DMS53 treated with DMSO at 0.1 percent for 48 hours (cell line): ENCODE measurements at regions not wholly inside any gene's neighbourhood (a gene's known extent, or its start where the extent isn't known, plus 50 kb on each side); places are given as distances from the start of the nearest gene placed in this dataset.

ENCODE experiments used
- DNase-seq: peaks from one replicate; lab custom pipeline; 2025; ENCODE audit not compliant: unreplicated experiment; lab: John Stamatoyannopoulos, UW

- DNase-seq: no peak
These were observed 52.5 kb upstream of the PITX2 start for GRCh38 chr4:110675426-110675825.

GRCh38 chr4:110676241-110676640 lies 53.4 kb upstream of the PITX2 start:
- DNase-seq: no peak

DNA sequence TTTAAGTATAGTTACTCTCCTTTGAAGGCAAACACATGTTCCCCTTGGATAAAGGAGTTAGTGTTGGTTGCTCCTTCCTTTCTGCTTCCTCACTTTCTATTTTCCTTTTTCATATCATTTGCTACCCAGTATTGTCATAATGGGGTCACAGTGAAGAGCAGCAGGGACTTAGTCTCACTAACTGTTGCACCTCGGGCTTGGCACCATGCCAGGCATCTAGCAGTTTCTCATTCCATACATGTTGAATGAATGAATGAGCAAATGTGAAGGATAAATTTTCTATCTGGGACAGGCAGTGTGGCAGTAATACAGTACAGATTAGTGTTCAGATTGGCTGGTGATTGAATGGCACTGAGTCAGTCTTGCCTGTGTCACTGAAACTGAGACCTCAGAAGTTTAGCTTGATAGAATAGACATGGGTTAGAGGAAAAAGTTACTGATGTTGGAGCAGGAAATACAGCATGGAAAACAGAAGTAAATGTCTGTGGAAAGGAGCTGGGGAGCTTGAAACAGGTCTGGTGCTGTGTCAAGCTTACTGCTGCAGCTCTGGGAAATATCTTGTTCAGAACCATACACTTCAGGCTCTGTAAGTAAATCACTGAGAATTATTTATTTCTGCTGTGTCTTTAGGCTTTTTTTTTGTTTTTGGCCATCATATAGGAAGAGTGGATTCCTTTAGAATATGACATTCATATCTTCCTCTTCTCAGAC lies 55.8 kb upstream of the PITX2 start:
- DNase-seq: no peak

- no peak for DNase-seq
These were observed 57.4 kb upstream of the PITX2 start for GRCh38 chr4:110680265-110680664.

DNA sequence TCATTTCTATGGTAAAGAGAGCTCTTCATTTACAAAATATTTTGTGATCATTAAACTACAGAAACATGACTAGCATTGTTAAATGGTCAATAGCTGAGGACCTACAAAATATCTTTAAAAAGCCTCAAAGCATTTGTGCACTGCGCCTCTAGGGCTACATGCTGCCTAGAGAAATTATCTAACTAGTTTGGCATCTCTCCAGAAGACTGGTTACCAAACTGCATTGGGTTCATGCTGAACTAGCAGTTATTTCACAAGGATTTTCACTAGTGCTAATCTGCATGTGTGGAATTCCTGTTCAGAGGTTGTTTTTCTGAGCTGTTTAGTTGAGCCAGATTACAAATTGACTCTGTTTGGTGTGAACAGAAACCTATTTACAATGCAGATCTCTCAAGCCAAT lies 58.5 kb upstream of the PITX2 start:
- DNase-seq: no peak

DNA sequence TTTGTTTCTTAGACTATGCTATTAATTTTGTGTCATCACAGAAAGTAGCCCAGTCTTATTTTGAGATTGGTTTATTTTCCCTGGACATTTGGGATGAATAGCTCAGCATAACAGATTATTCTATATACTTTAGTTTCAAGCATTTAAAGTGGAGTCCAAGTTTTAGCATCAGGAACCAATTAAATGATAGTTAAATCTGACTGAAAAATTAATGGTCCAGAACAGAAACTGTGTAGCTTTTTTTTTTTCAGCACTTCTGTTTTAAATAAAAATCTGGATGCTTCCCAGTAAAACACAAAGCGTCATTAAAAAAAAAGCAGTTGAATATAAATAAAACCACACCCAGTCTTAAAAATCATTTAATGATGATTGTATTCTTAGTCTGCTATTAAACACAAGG lies 59.4 kb upstream of the PITX2 start:
- DNase-seq: no peak

DNA sequence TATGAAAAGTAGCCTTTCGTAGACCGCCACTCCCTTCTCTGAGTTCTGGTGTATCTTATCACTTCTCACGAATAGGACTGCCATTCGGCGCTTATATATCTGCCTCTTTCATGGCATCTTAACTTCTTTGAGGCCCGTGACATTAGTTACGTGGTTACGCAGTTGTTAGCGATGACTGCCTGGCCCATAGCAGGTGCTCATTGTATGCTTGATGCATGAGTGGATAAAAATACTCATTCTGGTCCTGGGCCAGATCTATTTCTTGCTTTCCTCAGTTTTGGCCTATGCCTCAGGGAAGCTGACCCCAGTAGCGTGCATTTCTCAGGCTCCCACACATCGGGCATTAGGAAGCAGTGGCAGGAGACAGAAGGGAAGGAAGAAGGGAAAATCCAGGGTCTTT lies 60.7 kb upstream of the PITX2 start:
- no peak for DNase-seq

DNA sequence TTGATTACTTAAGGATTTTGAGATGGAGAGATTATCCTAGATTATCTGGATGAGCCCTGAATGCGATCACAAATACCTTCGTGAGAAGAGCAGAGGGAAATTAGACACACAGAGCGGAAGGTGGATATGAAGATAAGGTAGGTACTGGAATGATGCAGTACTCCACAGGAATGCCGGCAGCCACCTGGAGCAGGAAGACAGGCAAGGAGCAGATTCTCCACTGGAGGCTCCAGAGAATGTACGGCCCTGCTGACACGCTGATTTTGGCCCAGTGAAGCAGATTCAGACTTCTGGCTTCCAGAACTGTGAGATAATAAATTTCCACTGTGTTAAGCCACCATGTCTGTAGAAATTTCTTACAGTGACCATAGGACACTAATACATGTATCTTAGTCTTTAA lies 79.4 kb upstream of the PITX2 start:
- DNase-seq: no peak

- DNase-seq: no peak
These were observed 82.0 kb upstream of the PITX2 start for GRCh38 chr4:110704748-110705439.

DNA sequence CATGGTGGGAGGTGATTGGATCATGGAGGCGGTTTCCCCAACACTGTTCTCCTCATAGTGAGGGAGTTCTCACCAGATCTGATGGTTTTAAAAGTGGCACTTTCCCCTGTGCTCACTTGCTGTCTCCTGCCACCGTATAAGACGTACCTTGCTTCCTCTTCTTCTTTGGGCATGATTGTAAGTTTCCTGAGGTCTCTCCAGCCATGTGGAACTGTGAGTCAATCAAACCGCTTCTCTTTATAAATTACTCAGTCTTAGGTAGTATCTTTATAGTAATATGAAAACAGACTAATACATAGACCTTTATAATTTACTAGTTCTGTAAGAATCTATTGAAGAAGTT lies 82.5 kb upstream of the PITX2 start:
- no peak for DNase-seq

DNA sequence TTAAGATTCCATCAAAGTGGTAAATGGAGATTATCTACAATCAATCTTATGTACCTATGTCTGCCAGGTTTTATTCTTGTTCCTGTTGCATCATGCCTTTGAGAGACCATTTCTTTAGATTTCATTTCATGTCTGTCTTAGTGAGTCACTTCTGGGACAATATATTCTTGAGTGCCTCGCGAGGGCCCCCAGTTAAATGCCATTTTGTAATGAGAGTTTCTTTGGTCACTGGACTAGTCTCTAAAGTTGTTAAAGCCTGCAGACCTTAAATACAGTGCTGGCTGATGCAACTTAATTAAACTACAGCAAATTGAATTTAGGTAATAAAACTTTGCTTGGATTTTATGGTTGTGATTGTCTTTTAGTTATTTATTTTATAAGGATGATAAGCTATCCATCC lies 87.2 kb upstream of the PITX2 start:
- DNase-seq: no peak

GRCh38 chr4:110712486-110712885 lies 89.6 kb upstream of the PITX2 start:
- no peak for DNase-seq

DNA sequence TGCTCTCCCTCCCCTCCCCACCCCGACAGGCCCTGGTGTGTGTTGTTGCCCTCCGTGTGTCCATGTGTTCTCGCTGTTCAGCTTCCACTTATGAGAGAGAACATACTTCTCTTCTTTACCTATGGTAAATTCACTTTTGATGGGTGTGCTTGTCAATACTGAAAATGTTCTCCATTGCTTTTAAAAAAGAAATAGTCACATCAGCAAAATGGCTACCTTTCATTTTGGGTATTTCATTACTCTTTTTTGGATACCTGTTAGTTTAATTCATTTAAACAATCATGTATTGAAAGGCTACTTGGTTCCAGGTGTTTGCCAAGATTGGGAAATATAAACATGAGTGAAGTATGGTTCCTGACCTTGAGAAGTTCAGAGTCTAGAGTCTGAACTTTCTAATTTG lies 107.4 kb upstream of the PITX2 start:
- no peak for DNase-seq

DNA sequence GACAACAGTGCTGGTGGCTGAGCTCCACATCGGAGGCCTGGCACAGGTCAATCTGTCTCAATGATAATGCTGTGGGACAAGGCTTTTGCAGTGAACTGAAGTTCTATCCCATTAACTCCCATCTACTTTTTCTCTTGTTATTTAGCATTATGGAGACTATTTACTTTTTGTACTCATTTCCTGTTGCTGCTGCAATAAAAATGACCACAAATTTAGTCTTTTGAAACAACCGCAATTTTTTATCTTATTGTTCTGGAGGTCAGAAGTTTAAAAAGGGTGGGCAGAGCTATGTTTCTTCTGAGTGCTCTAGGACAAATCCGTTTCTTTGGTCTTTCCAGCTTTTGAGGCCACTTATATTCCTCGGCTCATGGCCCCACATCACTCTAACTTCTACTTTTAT lies 111.0 kb upstream of the PITX2 start:
- DNase-seq: no peak

DNA sequence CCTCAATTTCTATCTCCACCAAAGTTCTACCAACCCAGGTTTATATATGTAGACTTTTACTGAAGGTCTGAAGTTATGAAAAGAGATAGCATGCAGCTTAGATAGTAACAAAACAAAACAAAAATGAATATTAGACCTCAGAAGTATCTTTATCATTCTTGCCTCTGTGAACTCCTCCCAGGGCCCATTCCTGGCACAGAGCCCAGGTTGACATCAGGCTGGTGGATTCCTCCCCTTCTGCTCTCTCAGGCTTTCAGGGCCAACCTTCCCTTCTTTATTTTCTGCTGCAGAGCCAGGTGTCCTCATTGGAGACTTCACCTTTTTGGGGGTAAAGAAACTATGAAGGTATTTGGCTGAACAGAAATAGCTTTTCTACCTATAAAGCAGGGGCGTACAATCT lies 112.8 kb upstream of the PITX2 start:
- DNase-seq: no peak

DNA sequence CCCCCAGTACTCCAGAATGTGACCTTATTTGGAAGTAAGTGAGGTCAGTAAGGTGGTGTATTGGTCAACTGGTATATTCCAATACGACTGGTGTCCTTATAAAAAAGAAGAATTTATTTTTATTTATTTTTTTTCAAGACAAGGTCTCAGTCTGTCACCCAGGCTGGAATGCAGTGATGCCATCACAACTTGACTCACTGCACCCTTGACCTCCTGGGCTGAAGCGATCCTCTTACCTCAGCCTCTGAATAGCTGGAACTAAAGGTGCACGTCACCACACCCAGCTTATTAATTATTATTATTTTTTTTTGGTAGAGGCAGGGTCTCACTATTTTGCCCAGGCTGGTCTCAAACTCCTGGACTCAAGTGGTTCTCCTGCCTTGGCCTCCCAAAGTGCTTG lies 115.1 kb upstream of the PITX2 start:
- no peak for DNase-seq

DNA sequence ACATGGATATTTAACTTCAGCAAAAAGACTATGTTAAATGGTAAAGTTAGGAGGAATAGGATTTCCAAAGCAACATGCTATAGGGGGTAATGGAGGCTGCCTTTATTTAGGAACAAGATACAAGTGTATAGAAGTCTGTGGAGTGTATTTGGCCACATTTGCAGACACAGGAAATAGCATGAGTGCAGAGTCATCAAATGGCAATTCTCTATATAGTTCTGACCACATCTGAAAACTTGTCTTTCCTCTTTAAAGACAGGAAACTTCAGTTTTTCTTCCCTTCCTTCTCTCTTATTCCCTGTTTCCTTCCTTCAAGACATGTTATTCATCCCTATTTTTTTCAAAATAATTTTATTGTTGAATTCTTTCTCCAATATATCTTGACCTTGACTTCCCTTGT lies 119.3 kb upstream of the PITX2 start:
- DNase-seq: no peak

DNA sequence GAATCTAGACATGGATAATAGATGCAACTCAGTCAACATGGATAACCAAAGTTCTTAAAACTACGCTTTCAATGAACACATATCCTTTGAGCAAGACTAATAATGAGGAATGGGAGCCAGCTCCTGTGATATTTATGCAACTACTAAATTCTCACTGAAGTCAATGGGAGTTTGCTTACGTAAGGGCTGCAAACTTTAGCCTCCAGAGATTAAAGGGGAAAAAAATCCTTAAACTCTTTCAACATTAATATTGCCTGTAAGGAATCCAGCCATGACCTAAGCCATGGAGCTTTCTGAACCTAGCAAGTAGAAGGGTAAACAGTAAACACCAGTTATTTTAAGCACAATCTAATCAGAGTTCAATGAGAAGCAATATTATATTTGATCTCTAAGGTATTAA lies 125.2 kb upstream of the PITX2 start:
- no peak for DNase-seq

DNA sequence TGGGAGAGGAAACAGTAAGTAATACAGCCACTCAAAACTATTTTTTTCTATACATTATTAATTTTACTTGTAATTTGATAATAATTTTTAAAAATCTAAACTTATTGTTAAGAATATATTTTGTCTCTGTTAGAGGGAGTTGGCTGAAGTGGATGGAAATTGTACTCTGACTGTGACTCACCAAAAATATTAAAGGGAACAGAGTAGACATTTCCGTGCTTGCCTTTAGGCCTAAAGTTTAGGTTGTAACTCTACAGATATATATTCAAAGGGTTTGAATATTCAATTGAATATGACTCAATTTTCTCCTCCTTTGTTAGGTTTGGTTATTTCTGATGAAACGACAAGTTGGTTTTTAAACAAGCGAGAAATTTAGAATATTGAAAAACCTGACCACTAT lies 128.3 kb upstream of the PITX2 start:
- DNase-seq: no peak

DNA sequence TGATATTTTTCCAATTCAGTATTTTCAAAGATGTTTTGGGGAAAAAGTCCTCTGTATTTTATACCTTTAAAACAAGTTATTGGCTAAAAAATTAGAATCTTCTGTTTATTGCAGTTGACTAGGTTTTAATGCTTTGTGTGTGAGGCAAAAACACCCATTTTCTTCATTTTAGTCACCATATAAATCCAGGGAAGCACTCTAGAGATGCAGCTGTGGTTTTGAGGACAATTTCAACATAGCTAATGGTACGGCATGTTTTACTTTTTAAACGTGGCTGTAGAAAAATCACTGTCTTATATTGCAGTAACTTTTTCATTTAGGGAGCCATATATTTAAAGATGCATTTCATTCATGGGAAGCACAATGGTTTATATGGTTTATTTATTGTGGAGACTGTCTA lies 129.1 kb upstream of the PITX2 start:
- DNase-seq: no peak

DNA sequence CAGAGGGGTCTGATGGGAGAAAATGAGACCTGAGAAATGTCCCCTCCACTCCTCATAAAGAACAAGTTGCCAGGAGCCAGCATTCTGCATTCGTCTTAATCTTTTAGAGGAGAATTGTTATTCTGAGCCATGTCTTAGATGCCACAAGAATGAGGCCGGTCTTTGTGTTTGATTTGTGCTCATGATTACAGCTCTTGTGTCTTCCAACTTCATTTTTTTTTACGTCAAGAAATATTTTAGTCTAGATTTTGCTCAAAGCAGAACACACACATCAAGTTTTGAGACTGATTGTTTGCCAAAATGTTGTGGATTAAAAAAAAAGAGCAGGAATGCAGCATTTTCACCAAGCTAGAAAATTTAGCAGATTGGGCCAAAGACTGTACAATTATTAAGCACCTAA lies 130.6 kb upstream of the PITX2 start:
- DNase-seq: no peak

DNA sequence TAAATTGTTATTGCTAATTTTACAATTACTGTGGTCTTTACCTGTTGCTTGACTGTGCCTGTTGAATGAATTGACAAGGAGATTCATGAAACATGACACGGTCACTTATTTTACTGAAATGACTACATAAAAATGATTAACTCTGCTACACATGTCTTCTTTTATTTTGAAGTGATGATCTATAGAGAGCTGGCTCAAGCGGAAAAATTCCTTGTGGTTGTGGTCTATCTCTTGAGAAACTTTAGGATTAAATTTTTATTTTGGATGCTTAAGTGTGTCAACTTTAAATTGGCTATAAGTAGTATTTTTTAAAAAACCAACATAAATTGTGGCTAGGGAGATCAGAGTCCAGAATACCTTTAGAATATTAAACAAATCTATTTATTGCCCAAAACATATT lies 131.8 kb upstream of the PITX2 start:
- DNase-seq: no peak

DNA sequence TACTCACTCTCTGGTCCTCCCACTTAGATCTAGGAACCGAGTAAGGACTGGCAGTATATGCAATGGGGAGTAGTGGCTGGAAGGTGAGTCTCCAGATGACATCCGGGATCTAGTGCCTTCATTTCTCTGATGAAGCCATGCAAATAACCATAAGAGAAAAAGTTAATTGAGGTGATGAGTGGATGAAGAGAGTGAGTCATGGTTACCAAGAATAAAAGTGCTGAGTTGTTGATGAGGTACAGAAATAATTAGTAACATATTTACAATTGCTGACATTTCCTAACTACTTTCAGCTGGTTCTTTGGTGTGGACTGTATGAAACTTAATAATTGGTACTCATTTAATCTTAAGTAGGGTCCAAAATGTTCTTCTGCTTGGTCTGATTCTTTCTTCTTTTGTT lies 146.7 kb upstream of the PITX2 start:
- DNase-seq: no peak
